Left ventricle myocardium inferior (tissue), 1 donor: ENCODE measurements at regions not wholly inside any gene's neighbourhood (a gene's known extent, or its start where the extent isn't known, plus 50 kb on each side); places are given as distances from the start of the nearest gene placed in this dataset.

ENCODE experiments used
- DNase-seq: peaks from one replicate; pipeline ENCODE4 v3.0.0-alpha.2; 2020
- H3K27ac ChIP-seq: fragments of 200-600 bp; replicated peaks from 2 replicates; pipeline ENCODE4 v1.8.0; 2021
- H3K27me3 ChIP-seq: fragments of 200-600 bp; 2 replicates; pipeline ENCODE4 v1.8.0; 2021; ENCODE audit warnings: low read depth
- H3K36me3 ChIP-seq: fragments of 200-600 bp; 2 replicates; pipeline ENCODE4 v1.8.0; 2021
- H3K4me1 ChIP-seq: fragments of 200-600 bp; 2 replicates; pipeline ENCODE4 v1.8.0; 2021
- H3K4me3 ChIP-seq: fragments of 200-600 bp; 2 replicates; pipeline ENCODE4 v1.8.0; 2021; ENCODE audit warnings: mild to moderate bottlenecking, moderate library complexity
- H3K9me3 ChIP-seq: fragments of 200-600 bp; replicated peaks from 2 replicates; pipeline ENCODE4 v1.8.0; 2021
- CTCF ChIP-seq: fragments of 200-600 bp; IDR thresholded peaks from 2 replicates; pipeline ENCODE4 v1.8.0; 2021; ENCODE audit warnings: antibody characterized with exemption, mild to moderate bottlenecking, borderline replicate concordance
- intact Hi-C: fragments of 100-400 bp; cut with micrococcal nuclease; formaldehyde crosslinking; loops from one replicate; pipeline ENCODE4 v1.11.0; 2022
- donor health status: DM: no; HTN: yes; CAD: no; lungs with severe emphysema.

- intact Hi-C loops, result no loop called here
These were observed 129.9 kb downstream of the TXNL1 start for GRCh38 chr18:56508370-56509036.

DNA sequence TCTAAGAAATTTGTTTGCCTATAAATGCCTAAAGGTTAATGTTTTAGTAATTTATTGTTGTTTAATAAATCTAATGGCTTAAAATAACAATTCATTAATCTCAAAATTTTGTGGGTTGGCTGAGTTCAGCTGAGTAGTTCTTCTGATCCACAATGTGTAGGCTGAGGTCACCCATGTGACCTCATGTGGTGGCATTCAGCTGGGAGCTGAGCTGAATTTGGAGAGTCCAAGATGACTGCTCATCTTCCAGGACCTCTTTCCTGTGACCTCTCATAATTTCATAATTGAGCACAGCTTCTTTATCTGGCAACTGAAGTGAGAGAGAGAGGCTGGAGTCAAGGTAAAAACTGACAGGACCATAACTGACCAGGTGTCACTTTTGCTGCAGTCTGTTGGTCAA, 132.4 kb downstream of the TXNL1 start:
- Histone ChIP-seq H3K4me3 (no peak overlapping the region), H3K4me1 (peaks cover 29% of the 10 kb centered on the region), H3K9me3 (no peaks in the 10 kb centered on the region), H3K27ac (no peak overlapping the region), H3K27me3 (no peaks in the 10 kb centered on the region), H3K36me3 (no peaks in the 10 kb centered on the region)
- DNase-seq, result no peak
- no peak for TF ChIP-seq CTCF
- intact Hi-C loops, result no loop called here

More at GRCh38 chr18:56508370-56509036, 129.9 kb downstream of the TXNL1 start:
- H3K27ac ChIP-seq, result peak overlapping the region; percentile 45
- DNase-seq, result no peak
- no peaks in the 10 kb centered on the region for H3K9me3 ChIP-seq
- H3K36me3 ChIP-seq, result no peaks in the 10 kb centered on the region
- TF ChIP-seq CTCF, result no peak
- no peaks in the 10 kb centered on the region for H3K27me3 ChIP-seq
- peaks cover 14% of the 10 kb centered on the region for H3K4me1 ChIP-seq
- H3K4me3 ChIP-seq, result no peak overlapping the region

- Histone ChIP-seq H3K4me1 (peaks cover 29% of the 10 kb centered on the region), H3K27me3 (no peaks in the 10 kb centered on the region), H3K36me3 (no peaks in the 10 kb centered on the region), H3K27ac (no peak overlapping the region), H3K9me3 (no peaks in the 10 kb centered on the region), H3K4me3 (no peak overlapping the region)
- intact Hi-C loops, result no loop called here
- DNase-seq, result no peak
- TF ChIP-seq CTCF, result no peak
These were observed 133.1 kb downstream of the TXNL1 start for GRCh38 chr18:56505293-56505692.

DNA sequence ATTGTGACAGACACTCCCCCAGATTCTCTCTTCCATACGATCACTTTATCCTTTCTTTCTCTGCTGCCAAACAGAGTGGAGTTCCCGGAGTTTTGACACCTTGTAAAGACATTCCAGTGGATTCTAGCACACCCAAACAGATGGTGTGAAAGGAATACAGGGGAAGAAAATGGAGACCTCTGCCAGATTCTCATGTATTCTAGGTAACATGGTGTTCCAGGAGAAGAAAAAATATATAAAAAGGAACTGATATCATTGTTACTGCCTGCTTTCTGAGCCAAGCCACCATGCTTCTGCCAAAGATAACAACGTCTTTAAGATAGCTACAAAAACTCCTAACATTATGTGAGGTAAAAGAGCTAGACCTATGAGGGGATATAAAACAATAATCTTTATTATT, 136.5 kb downstream of the TXNL1 start:
- TF ChIP-seq CTCF, result no peak
- Histone ChIP-seq H3K27me3 (no peaks in the 10 kb centered on the region), H3K27ac (peak overlapping the region; percentile 46), H3K36me3 (no peaks in the 10 kb centered on the region), H3K4me3 (no peak overlapping the region), H3K4me1 (peaks cover 14% of the 10 kb centered on the region), H3K9me3 (no peaks in the 10 kb centered on the region)
- no peak for DNase-seq
- intact Hi-C loops, result no loop called here

GRCh38 chr18:56495884-56496283, 142.5 kb downstream of the TXNL1 start:
- intact Hi-C loops, result no loop called here
- no peaks in the 10 kb centered on the region for H3K27me3 ChIP-seq
- no peak overlapping the region for H3K27ac ChIP-seq
- H3K4me1 ChIP-seq, result no peaks in the 10 kb centered on the region
- no peak for TF ChIP-seq CTCF
- H3K9me3 ChIP-seq, result peaks cover 14% of the 10 kb centered on the region
- H3K4me3 ChIP-seq, result no peak overlapping the region
- DNase-seq, result no peak
- no peaks in the 10 kb centered on the region for H3K36me3 ChIP-seq

GRCh38 chr18:56493531-56493930, 144.9 kb downstream of the TXNL1 start:
- no peaks in the 10 kb centered on the region for H3K27me3 ChIP-seq
- no peak for DNase-seq
- no peak for TF ChIP-seq CTCF
- intact Hi-C loops, result no loop called here
- H3K9me3 ChIP-seq, result peaks cover 14% of the 10 kb centered on the region
- no peak overlapping the region for H3K27ac ChIP-seq
- no peak overlapping the region for H3K4me3 ChIP-seq
- H3K36me3 ChIP-seq, result no peaks in the 10 kb centered on the region
- H3K4me1 ChIP-seq, result no peaks in the 10 kb centered on the region
